Thyroid gland (tissue), 4 donors: ENCODE measurements at regions not wholly inside any gene's neighbourhood (a gene's known extent, or its start where the extent isn't known, plus 50 kb on each side); places are given as distances from the start of the nearest gene placed in this dataset.
"Not testable (repeated sequence)": the region's sequence is repeated elsewhere in the genome, so short reads cannot be mapped to it uniquely, and the experiment has no call there.

ENCODE experiments used
- DNase-seq, 2 donors: peaks; one replicate each; pipeline ENCODE4 v3.0.0-alpha.2; 2019
- H3K27ac ChIP-seq, 3 donors: fragments of 200-600 bp; sonication (generic); 1 replicate in 2 of 3; 2 replicates in 1 of 3; pipeline ENCODE4 v1.5.1; 2016 to 2019; ENCODE audit warnings: mild to moderate bottlenecking in 1 of 3, moderate library complexity in 1 of 3
- H3K27me3 ChIP-seq: fragments of 200-600 bp; sonication (generic); one replicate; pipeline ENCODE4 v1.5.1; 2019
- H3K36me3 ChIP-seq, 2 donors: fragments of 200-600 bp; sonication (generic); one replicate each; pipeline ENCODE4 v1.5.1; 2016 to 2019
- H3K4me1 ChIP-seq, 2 donors: fragments of 200-600 bp; sonication (generic); one replicate each; pipeline ENCODE4 v1.5.1; 2017 to 2019
- H3K4me3 ChIP-seq, 3 donors: fragments of 200-600 bp; sonication (generic); replicated peaks in 1 of 3; 1 replicate in 2 of 3; 2 replicates in 1 of 3; pipeline ENCODE4 v1.5.1; 2016; ENCODE audit warnings: mild to moderate bottlenecking in 1 of 3
- H3K9me3 ChIP-seq: fragments of 200-600 bp; sonication (generic); one replicate; pipeline ENCODE4 v1.5.1; 2017
- CTCF ChIP-seq, 6 experiments: fragments of 200-600 bp in 3 of 6; fragments of 450-650 bp in 3 of 6; sonication (generic) in 3 of 6; IDR thresholded peaks; one replicate each; pipeline ENCODE4 v1.5.1; 2016 to 2019; ENCODE audit warnings: antibody characterized with exemption in 6 of 6, mild to moderate bottlenecking in 2 of 6, inconsistent platforms in 1 of 6, moderate library complexity in 1 of 6
- POLR2A ChIP-seq, 2 donors: fragments of 450-650 bp; IDR thresholded peaks; one replicate each; pipeline ENCODE4 v1.6.1; 2017; ENCODE audit warnings: antibody characterized with exemption in 2 of 2, mild to moderate bottlenecking in 2 of 2, moderate library complexity in 1 of 2
- WGBS, 2 donors: methylation state at CpG; one replicate each; pipeline ENCODE4 v1.1.5; 2017; 5-methylcytosine and 5-hydroxymethylcytosine counted together
- intact Hi-C: fragments of 100-400 bp; cut with DNase I; formaldehyde crosslinking; loops from one replicate; pipeline ENCODE4 v1.15.1; 2023

GRCh38 chr20:54985091-54985490 is 509.7 kb downstream of the DOK5 start:
- H3K4me3 ChIP-seq: no peak overlapping the region
- no peak for TF ChIP-seq POLR2A (IDR thresholded peaks at IDR 0.05)
- no peak for TF ChIP-seq CTCF (IDR thresholded peaks at IDR 0.05)
- DNase-seq: no peak
- H3K27ac ChIP-seq: no peak overlapping the region
- no peaks in the 10 kb centered on the region for H3K9me3 ChIP-seq
- no peaks in the 10 kb centered on the region for H3K27me3 ChIP-seq
- WGBS, 2 donors: 87 to 88% methylated on average over 7 of the region's 7 CpGs
- no peaks in the 10 kb centered on the region for H3K36me3 ChIP-seq
- H3K4me1 ChIP-seq: no peaks in the 10 kb centered on the region
- intact Hi-C loops: no loop called here

GRCh38 chr20:54984104-54984448 is 508.7 kb downstream of the DOK5 start:
- H3K9me3 ChIP-seq: no peaks in the 10 kb centered on the region
- no peaks in the 10 kb centered on the region for H3K36me3 ChIP-seq
- 77 to 79% methylated on average over 1 of the region's 1 CpG for WGBS, 2 donors
- no peak overlapping the region for H3K27ac ChIP-seq
- H3K4me1 ChIP-seq: no peaks in the 10 kb centered on the region
- H3K4me3 ChIP-seq: no peak overlapping the region
- DNase-seq: no peak
- no peak for TF ChIP-seq CTCF (IDR thresholded peaks at IDR 0.05)
- no peak for TF ChIP-seq POLR2A (IDR thresholded peaks at IDR 0.05)
- no peaks in the 10 kb centered on the region for H3K27me3 ChIP-seq
- intact Hi-C loops: no loop called here

GRCh38 chr20:54983394-54984103 is 508.2 kb downstream of the DOK5 start:
- H3K4me3 ChIP-seq, H3K27ac ChIP-seq, intact Hi-C loops, H3K4me1 ChIP-seq, H3K27me3 ChIP-seq, H3K9me3 ChIP-seq, H3K36me3 ChIP-seq, DNase-seq: not testable (repeated sequence)
- 82 to 83% methylated on average over 11 of the region's 11 CpGs for WGBS, 2 donors

GRCh38 chr20:54981175-54981574 is 505.8 kb downstream of the DOK5 start:
- intact Hi-C loops: no loop called here
- no peak for TF ChIP-seq CTCF (IDR thresholded peaks at IDR 0.05)
- no peak for TF ChIP-seq POLR2A (IDR thresholded peaks at IDR 0.05)
- no peak for DNase-seq
- Histone ChIP-seq H3K27me3 (no peaks in the 10 kb centered on the region), H3K27ac (no peak overlapping the region), H3K4me1 (no peaks in the 10 kb centered on the region), H3K4me3 (no peak overlapping the region), H3K9me3 (no peaks in the 10 kb centered on the region), H3K36me3 (no peaks in the 10 kb centered on the region)
- WGBS, 2 donors: 77 to 82% methylated on average over 5 of the region's 5 CpGs

- Histone ChIP-seq H3K27me3 (no peaks in the 10 kb centered on the region), H3K36me3 (no peaks in the 10 kb centered on the region), H3K4me1 (no peaks in the 10 kb centered on the region), H3K9me3 (no peaks in the 10 kb centered on the region), H3K4me3 (no peak overlapping the region), H3K27ac (no peak overlapping the region)
- TF ChIP-seq CTCF (IDR thresholded peaks at IDR 0.05): peak in 1 of 6 experiments; percentile 7
- TF ChIP-seq POLR2A (IDR thresholded peaks at IDR 0.05): no peak
- no peak for DNase-seq
- intact Hi-C loops: no loop called here
- WGBS, 2 donors: 37 to 45% methylated on average over 2 of the region's 2 CpGs
Observed at GRCh38 chr20:54980103-54980960, 504.9 kb downstream of the DOK5 start.
